Mesendoderm (in vitro differentiated cells): ENCODE measurements at regions not wholly inside any gene's neighbourhood (a gene's known extent, or its start where the extent isn't known, plus 50 kb on each side); places are given as distances from the start of the nearest gene placed in this dataset.

Source experiments
- DNase-seq: peaks from one replicate; pipeline ENCODE4 v3.0.0; 2013
- H2AK5ac ChIP-seq: 2 replicates; pipeline ENCODE4 v1.6.1; 2013; ENCODE audit warnings: low read length, inconsistent platforms
- H2BK120ac ChIP-seq: 2 replicates; pipeline ENCODE4 v1.6.1; 2013; ENCODE audit warnings: low read depth, mild to moderate bottlenecking, low read length, moderate library complexity, mixed read lengths
- H2BK15ac ChIP-seq: replicated peaks from 2 replicates; pipeline ENCODE4 v1.6.1; 2013; ENCODE audit warnings: low read depth, mild to moderate bottlenecking, moderate library complexity
- H2BK5ac ChIP-seq: 2 replicates; pipeline ENCODE4 v1.6.1; 2013; ENCODE audit warnings: low read length, inconsistent platforms
- H3K18ac ChIP-seq: 2 replicates; pipeline ENCODE4 v1.6.1; 2013; ENCODE audit warnings: mild to moderate bottlenecking, low read length, mixed read lengths
- H3K23ac ChIP-seq: one replicate; pipeline ENCODE4 v1.6.1; 2013; ENCODE audit warnings: low read length
- H3K27ac ChIP-seq: 2 replicates; pipeline ENCODE4 v1.5.1; 2013; ENCODE audit warnings: low read depth, mild to moderate bottlenecking, inconsistent platforms, low read length, moderate library complexity
- H3K27me3 ChIP-seq: 2 replicates; pipeline ENCODE4 v1.6.1; 2013; ENCODE audit warnings: low read length, control low read depth, mild to moderate bottlenecking, inconsistent platforms; ENCODE audit not compliant: insufficient read depth, poor library complexity
- H3K36me3 ChIP-seq: 2 replicates; pipeline ENCODE4 v1.6.1; 2013; ENCODE audit warnings: low read length, inconsistent platforms; ENCODE audit not compliant: control insufficient read depth, insufficient read depth
- H3K4ac ChIP-seq: one replicate; pipeline ENCODE4 v1.6.1; 2013; ENCODE audit warnings: low read depth, mild to moderate bottlenecking, low read length, moderate library complexity
- H3K4me1 ChIP-seq: 2 replicates; pipeline ENCODE4 v1.6.1; 2013; ENCODE audit warnings: low read depth, low read length, inconsistent platforms; ENCODE audit not compliant: control insufficient read depth
- H3K4me2 ChIP-seq: 2 replicates; pipeline ENCODE4 v1.6.1; 2013; ENCODE audit warnings: low read length
- H3K4me3 ChIP-seq: 2 replicates; pipeline ENCODE4 v1.5.1; 2013; ENCODE audit warnings: mild to moderate bottlenecking, low read length
- H3K56ac ChIP-seq: one replicate; pipeline ENCODE4 v1.6.1; 2013; ENCODE audit warnings: low read length
- H3K79me1 ChIP-seq: 2 replicates; pipeline ENCODE4 v1.6.1; 2013; ENCODE audit warnings: low read length, inconsistent platforms
- H3K79me2 ChIP-seq: 2 replicates; pipeline ENCODE4 v1.6.1; 2013; ENCODE audit warnings: mild to moderate bottlenecking, low read length; ENCODE audit not compliant: control insufficient read depth, insufficient read depth
- H3K9ac ChIP-seq: 2 replicates; pipeline ENCODE4 v1.6.1; 2013; ENCODE audit warnings: low read length, inconsistent platforms
- H4K5ac ChIP-seq: one replicate; pipeline ENCODE4 v1.6.1; 2013; ENCODE audit warnings: low read length
- H4K8ac ChIP-seq: one replicate; pipeline ENCODE4 v1.6.1; 2013; ENCODE audit warnings: low read depth, mild to moderate bottlenecking, control low read depth, low read length, moderate library complexity
- WGBS: extraction: QIAGEN DNeasy Blood & Tissue Kit; methylation state at CpG from one replicate; pipeline ENCODE4 v1.1.7; 2013; ENCODE audit warnings: low lambda C conversion rate, missing lambda C conversion rate; ENCODE audit not compliant: insufficient coverage; ENCODE audit errors: extremely low coverage; 5-methylcytosine and 5-hydroxymethylcytosine counted together

DNA sequence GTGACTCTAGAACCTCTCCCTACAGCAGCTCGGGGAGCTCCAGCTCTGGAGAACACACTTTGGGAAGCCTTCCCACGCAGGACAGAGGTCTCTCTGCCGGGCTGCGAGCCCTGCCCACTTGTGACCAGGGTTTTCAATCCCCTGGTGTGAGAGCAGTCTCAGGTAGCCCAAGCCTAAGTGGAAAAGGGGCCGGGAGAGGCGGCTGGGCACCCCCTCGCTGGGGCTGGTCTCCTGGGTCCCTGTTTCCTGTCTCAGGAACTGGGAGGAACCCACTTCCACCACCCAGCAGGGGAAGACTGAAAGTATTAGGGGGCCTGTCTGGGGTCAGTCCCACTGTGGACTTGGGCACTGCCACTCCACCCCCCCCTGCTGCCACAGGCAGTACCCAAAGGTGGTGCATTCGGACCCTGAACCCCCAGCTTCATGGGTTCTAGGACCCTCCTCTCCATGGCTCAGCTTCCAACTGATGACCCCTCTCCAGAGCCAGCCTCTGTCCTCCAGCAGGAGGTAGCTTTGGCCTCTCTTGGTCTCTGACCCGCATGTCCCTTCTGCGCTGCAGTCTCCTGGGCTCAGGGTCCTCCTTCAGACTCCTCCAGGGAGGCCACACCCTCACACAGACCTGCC, 70.0 kb downstream of the RRM2 start:
- H3K4me2 ChIP-seq, result no peak overlapping the region
- no peaks in the 10 kb centered on the region for H3K36me3 ChIP-seq
- H3K18ac ChIP-seq, result no peak overlapping the region
- no peak overlapping the region for H2BK15ac ChIP-seq
- H2BK120ac ChIP-seq, result no peak overlapping the region
- no peak overlapping the region for H3K56ac ChIP-seq
- H4K5ac ChIP-seq, result no peak overlapping the region
- no peak overlapping the region for H4K8ac ChIP-seq
- no peak overlapping the region for H3K4me3 ChIP-seq
- no peak overlapping the region for H2AK5ac ChIP-seq
- no peak for DNase-seq
- no peaks in the 10 kb centered on the region for H3K79me1 ChIP-seq
- WGBS, result no CpG with 5 or more reads among the region's 10 CpGs
- no peak overlapping the region for H2BK5ac ChIP-seq
- H3K4ac ChIP-seq, result no peak overlapping the region
- H3K23ac ChIP-seq, result no peak overlapping the region
- no peaks in the 10 kb centered on the region for H3K4me1 ChIP-seq
- H3K27me3 ChIP-seq, result no peaks in the 10 kb centered on the region
- H3K79me2 ChIP-seq, result no peaks in the 10 kb centered on the region
- no peak overlapping the region for H3K27ac ChIP-seq
- H3K9ac ChIP-seq, result no peak overlapping the region

DNA sequence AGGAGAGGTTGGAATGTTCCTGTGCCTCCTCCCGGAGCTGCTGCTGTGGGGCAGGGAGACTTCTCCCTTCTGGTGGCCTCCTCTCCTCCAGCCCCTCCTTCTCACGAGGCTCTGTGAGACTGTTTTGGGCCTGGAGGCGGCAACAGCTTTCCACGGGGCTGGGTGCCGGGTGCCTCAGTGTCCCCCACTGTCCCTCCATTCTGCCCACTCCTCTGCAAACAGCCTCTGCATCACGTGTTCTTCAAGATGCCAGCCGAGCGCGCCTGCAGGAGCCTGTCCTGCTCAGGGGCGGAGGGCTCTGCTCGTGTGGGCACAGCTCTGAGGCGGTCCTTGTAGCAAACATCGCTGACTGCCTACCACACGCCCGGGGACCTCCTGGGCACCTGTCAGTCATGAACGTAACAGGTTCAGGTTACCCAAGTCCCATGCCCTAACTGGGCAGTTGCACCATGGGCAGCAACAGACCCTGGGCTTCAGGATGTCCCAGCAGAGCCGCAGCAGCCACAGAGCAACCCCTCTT, 70.8 kb downstream of the RRM2 start:
- Histone ChIP-seq H3K27ac (no peak overlapping the region), H2BK120ac (no peak overlapping the region), H3K56ac (no peak overlapping the region), H3K36me3 (no peaks in the 10 kb centered on the region), H3K4me2 (no peak overlapping the region), H3K9ac (no peak overlapping the region), H2AK5ac (no peak overlapping the region), H3K4me1 (no peaks in the 10 kb centered on the region), H3K23ac (no peak overlapping the region), H2BK5ac (no peak overlapping the region), H3K18ac (no peak overlapping the region), H3K79me1 (no peaks in the 10 kb centered on the region), H4K8ac (no peak overlapping the region), H2BK15ac (no peak overlapping the region), H3K79me2 (no peaks in the 10 kb centered on the region), H4K5ac (no peak overlapping the region), H3K4ac (no peak overlapping the region), H3K27me3 (no peaks in the 10 kb centered on the region), H3K4me3 (no peak overlapping the region)
- no CpG with 5 or more reads among the region's 17 CpGs for WGBS
- no peak for DNase-seq

DNA sequence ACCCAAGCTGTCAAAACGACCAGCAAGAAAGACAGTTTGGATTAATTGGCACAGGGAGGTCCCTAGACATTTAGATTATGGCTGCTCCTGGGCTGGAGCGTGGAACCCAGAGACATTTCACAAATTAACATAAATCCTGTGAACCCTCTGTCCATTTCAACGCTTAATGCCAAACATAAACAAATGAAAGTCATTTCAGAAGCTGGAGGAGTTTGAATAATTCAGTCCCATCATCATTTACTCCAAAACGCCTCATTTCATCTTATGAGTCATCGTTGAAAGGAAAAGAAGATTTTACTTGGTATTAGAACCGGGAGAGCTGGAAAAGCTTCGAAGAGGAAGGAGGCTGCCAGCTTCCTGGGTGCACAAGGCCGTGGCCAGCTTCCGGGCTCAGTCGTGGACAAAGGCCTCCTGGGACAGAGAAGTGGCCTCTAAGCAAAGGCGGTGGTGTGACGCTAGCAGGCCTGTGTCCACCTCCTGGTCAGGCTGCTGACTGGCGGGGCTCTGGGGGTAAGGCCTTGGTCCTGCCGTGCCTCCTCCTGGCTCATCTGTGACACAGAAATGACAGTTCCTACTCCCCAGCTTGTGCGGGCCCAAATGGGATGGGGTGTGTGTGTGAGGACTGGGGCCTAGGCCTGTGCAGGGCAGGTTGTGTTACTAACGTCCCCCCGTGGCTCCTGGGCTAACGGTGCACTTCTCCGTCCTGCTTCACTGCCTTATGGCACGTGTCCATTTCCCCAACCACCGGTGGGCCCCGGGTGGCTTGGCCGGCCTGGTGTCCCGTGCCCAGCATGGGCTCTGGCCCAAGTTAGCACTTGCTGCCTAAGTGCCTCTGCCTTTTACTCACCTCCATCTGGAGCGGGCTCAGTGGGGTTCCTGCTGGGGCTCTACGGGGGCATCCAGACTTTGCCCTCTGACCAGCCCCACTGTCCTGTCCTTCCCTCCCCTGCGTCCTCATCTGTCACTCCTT, 71.6 kb downstream of the RRM2 start:
- H4K5ac ChIP-seq, result no peak overlapping the region
- no peaks in the 10 kb centered on the region for H3K36me3 ChIP-seq
- no peak overlapping the region for H3K56ac ChIP-seq
- H4K8ac ChIP-seq, result no peak overlapping the region
- no peak overlapping the region for H3K4me3 ChIP-seq
- H3K9ac ChIP-seq, result no peak overlapping the region
- H3K18ac ChIP-seq, result no peak overlapping the region
- WGBS, result no CpG with 5 or more reads among the region's 27 CpGs
- no peak overlapping the region for H2BK5ac ChIP-seq
- H3K27ac ChIP-seq, result no peak overlapping the region
- H3K4me2 ChIP-seq, result no peak overlapping the region
- H3K79me1 ChIP-seq, result no peaks in the 10 kb centered on the region
- H3K23ac ChIP-seq, result no peak overlapping the region
- H2BK120ac ChIP-seq, result no peak overlapping the region
- H2BK15ac ChIP-seq, result no peak overlapping the region
- H3K4ac ChIP-seq, result no peak overlapping the region
- no peak overlapping the region for H2AK5ac ChIP-seq
- H3K27me3 ChIP-seq, result no peaks in the 10 kb centered on the region
- no peak for DNase-seq
- H3K4me1 ChIP-seq, result no peaks in the 10 kb centered on the region
- H3K79me2 ChIP-seq, result no peaks in the 10 kb centered on the region

DNA sequence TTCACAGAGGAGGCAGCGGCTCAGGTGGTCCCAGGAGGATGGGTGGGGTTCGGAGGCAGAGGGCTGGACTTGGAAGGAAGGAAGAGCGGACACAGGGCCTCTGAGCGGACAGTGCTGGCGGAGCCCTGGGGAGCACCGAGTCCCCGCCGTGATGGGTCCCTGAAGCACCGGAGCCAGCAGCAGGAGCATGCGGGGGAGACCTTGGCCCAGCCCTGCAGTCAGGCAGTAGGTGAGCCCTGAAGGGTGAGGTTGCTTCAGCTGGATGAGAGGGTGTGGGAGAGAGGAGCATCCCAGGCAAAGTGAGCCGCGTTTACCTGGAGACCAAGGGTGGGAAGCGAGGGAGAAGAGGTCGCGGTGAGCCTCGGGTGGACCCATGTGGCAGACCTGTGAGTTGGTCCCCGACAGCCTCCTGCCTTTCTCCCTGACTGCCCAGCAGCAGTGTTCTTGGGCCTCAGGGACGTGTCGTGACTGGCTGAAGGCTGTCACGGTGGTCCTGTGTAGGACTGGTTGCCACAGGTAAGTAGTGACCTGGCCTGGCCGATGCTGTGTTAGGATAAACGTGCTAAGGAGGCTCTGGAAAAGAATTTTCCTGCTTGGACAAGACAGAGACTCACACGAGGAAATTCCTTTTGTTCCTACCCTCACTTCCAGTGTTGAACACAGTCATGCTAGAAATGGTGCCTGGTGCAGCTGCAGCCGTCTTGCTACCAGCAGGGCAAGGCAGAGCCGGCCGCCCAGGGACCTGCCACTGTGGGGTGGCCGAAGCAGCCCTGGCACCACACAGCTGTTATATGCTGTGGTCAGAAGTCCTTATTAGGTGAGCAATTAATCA, 73.0 kb downstream of the RRM2 start:
- no peak overlapping the region for H3K27ac ChIP-seq
- WGBS, result no CpG with 5 or more reads among the region's 27 CpGs
- H3K27me3 ChIP-seq, result no peaks in the 10 kb centered on the region
- no peak overlapping the region for H3K4me3 ChIP-seq
- H3K4me1 ChIP-seq, result no peaks in the 10 kb centered on the region
- H2BK5ac ChIP-seq, result no peak overlapping the region
- no peak overlapping the region for H3K4me2 ChIP-seq
- H2AK5ac ChIP-seq, result no peak overlapping the region
- H3K36me3 ChIP-seq, result no peaks in the 10 kb centered on the region
- no peak overlapping the region for H3K9ac ChIP-seq
- H3K18ac ChIP-seq, result no peak overlapping the region
- no peak overlapping the region for H2BK15ac ChIP-seq
- no peak overlapping the region for H4K5ac ChIP-seq
- no peak overlapping the region for H3K23ac ChIP-seq
- no peaks in the 10 kb centered on the region for H3K79me1 ChIP-seq
- no peak overlapping the region for H3K4ac ChIP-seq
- H3K56ac ChIP-seq, result no peak overlapping the region
- H3K79me2 ChIP-seq, result no peaks in the 10 kb centered on the region
- no peak for DNase-seq
- no peak overlapping the region for H2BK120ac ChIP-seq
- H4K8ac ChIP-seq, result no peak overlapping the region

DNA sequence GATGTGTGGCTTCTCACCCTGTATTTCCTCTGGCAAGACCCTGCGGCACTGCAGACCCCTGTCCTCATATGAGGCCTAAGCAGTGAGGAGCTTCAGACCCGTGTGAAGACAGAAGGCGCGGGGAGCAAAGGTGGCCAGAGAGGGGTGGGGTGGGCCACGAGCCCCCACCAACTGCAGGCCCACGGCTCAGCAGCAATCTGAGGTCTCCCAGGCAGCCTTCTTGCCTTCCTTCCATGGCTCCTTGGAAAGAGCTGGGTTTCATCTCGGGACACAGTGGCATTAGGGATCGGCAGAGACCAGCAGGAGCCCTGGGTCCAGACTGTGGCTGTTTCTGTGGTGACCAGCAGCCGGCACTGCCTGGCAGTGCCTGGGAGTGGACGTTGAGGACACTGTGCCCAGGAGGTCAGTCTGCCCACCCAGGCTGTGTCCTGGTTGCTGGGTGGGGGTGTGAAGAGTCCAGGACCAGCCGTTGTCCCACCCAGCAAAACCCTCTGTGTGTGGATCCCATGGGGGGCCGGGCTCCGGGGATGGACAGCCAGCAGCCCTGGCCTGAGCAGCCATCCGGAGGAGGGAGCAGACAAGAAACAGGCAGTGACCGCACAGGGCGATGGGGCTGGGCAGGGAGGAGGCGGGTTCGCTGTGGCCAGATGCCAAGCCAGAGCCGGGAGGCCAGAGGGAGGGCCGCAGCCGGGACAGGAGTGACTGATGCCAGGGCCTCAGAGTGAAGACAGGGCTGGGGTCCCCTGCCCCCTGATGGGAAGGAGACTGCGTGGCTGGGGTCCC, 73.8 kb downstream of the RRM2 start:
- H2BK120ac ChIP-seq, result no peak overlapping the region
- no peak overlapping the region for H2BK5ac ChIP-seq
- DNase-seq, result no peak
- H3K4me3 ChIP-seq, result no peak overlapping the region
- no peak overlapping the region for H4K5ac ChIP-seq
- no peak overlapping the region for H3K27ac ChIP-seq
- no peaks in the 10 kb centered on the region for H3K4me1 ChIP-seq
- H3K4me2 ChIP-seq, result no peak overlapping the region
- no peak overlapping the region for H3K56ac ChIP-seq
- no peak overlapping the region for H3K23ac ChIP-seq
- H2AK5ac ChIP-seq, result no peak overlapping the region
- H3K27me3 ChIP-seq, result no peaks in the 10 kb centered on the region
- no peak overlapping the region for H2BK15ac ChIP-seq
- no peak overlapping the region for H3K4ac ChIP-seq
- no peak overlapping the region for H3K9ac ChIP-seq
- H3K36me3 ChIP-seq, result no peaks in the 10 kb centered on the region
- H3K79me2 ChIP-seq, result no peaks in the 10 kb centered on the region
- H4K8ac ChIP-seq, result no peak overlapping the region
- no peaks in the 10 kb centered on the region for H3K79me1 ChIP-seq
- no peak overlapping the region for H3K18ac ChIP-seq
- WGBS, result no CpG with 5 or more reads among the region's 22 CpGs
